ENCODE measurements at regions not wholly inside any gene's neighbourhood (a gene's known extent, or its start where the extent isn't known, plus 50 kb on each side); places are given as distances from the start of the nearest gene placed in this dataset.

GRCh38 chr16:13768471-13768870 is 151.5 kb upstream of the ERCC4 start:
- no peak overlapping the region for H3K27ac ChIP-seq (ENCODE audit: low read length)

GRCh38 chr16:13770436-13770835 is 149.5 kb upstream of the ERCC4 start:
- H3K4me2 ChIP-seq (ENCODE audit: insufficient read depth, low read length) = no peak overlapping the region
- no peak overlapping the region for H3K9ac ChIP-seq (ENCODE audit: low read depth, low read length)
- no peaks in the 10 kb centered on the region for H3K36me3 ChIP-seq (ENCODE audit: insufficient read depth, low read length)
- no peak overlapping the region for H2AFZ ChIP-seq (ENCODE audit: low read depth, low read length)
- DNase-seq = no peak
- H3K27me3 ChIP-seq (ENCODE audit: insufficient read depth, low read length, poor library complexity) = peaks cover 5% of the 10 kb centered on the region
- no peaks in the 10 kb centered on the region for H3K9me3 ChIP-seq (ENCODE audit: insufficient read depth, low read length, severe bottlenecking)
- H3K79me2 ChIP-seq (ENCODE audit: insufficient read depth, low read length) = no peaks in the 10 kb centered on the region
- no peaks in the 10 kb centered on the region for H3K4me1 ChIP-seq (ENCODE audit: insufficient read depth, low read length)
- TF ChIP-seq, protein P1, sequence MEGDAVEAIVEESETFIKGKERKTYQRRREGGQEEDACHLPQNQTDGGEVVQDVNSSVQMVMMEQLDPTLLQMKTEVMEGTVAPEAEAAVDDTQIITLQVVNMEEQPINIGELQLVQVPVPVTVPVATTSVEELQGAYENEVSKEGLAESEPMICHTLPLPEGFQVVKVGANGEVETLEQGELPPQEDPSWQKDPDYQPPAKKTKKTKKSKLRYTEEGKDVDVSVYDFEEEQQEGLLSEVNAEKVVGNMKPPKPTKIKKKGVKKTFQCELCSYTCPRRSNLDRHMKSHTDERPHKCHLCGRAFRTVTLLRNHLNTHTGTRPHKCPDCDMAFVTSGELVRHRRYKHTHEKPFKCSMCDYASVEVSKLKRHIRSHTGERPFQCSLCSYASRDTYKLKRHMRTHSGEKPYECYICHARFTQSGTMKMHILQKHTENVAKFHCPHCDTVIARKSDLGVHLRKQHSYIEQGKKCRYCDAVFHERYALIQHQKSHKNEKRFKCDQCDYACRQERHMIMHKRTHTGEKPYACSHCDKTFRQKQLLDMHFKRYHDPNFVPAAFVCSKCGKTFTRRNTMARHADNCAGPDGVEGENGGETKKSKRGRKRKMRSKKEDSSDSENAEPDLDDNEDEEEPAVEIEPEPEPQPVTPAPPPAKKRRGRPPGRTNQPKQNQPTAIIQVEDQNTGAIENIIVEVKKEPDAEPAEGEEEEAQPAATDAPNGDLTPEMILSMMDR (IDR thresholded peaks at IDR 0.05; ENCODE audit: borderline replicate concordance, extremely low read depth, low read length, poor library complexity, severe bottlenecking) = no peak
- TF ChIP-seq EZH2 (IDR thresholded peaks at IDR 0.05; ENCODE audit: borderline replicate concordance, low read depth, low read length, severe bottlenecking) = no peak
- H3K27ac ChIP-seq (ENCODE audit: low read length) = no peak overlapping the region
- no peak overlapping the region for H3K4me3 ChIP-seq (ENCODE audit: low read depth in 1 of 2, low read length in 2 of 2)
- H4K20me1 ChIP-seq (ENCODE audit: insufficient read depth, low read length) = no peaks in the 10 kb centered on the region
- ATAC-seq (ENCODE audit: insufficient read depth, low read depth) = no peak

More at GRCh38 chr16:13768471-13768870, 151.5 kb upstream of the ERCC4 start:
- Histone ChIP-seq H3K9ac (ENCODE audit: low read depth, low read length) (no peak overlapping the region), H3K36me3 (ENCODE audit: insufficient read depth, low read length) (no peaks in the 10 kb centered on the region), H3K4me1 (ENCODE audit: insufficient read depth, low read length) (no peaks in the 10 kb centered on the region), H3K4me2 (ENCODE audit: insufficient read depth, low read length) (no peak overlapping the region), H3K79me2 (ENCODE audit: insufficient read depth, low read length) (no peaks in the 10 kb centered on the region), H3K9me3 (ENCODE audit: insufficient read depth, low read length, severe bottlenecking) (no peaks in the 10 kb centered on the region), H3K27me3 (ENCODE audit: insufficient read depth, low read length, poor library complexity) (peaks cover 3% of the 10 kb centered on the region), H2AFZ (ENCODE audit: low read depth, low read length) (no peak overlapping the region), H3K4me3 (ENCODE audit: low read depth in 1 of 2, low read length in 2 of 2) (no peak overlapping the region), H4K20me1 (ENCODE audit: insufficient read depth, low read length) (no peaks in the 10 kb centered on the region)
- DNase-seq (no peak), ATAC-seq (ENCODE audit: insufficient read depth, low read depth) (no peak)
- TF ChIP-seq EZH2 (IDR thresholded peaks at IDR 0.05; ENCODE audit: borderline replicate concordance, low read depth, low read length, severe bottlenecking) = no peak
- TF ChIP-seq, protein P1 (IDR thresholded peaks at IDR 0.05; ENCODE audit: borderline replicate concordance, extremely low read depth, low read length, poor library complexity, severe bottlenecking) = no peak

DNA sequence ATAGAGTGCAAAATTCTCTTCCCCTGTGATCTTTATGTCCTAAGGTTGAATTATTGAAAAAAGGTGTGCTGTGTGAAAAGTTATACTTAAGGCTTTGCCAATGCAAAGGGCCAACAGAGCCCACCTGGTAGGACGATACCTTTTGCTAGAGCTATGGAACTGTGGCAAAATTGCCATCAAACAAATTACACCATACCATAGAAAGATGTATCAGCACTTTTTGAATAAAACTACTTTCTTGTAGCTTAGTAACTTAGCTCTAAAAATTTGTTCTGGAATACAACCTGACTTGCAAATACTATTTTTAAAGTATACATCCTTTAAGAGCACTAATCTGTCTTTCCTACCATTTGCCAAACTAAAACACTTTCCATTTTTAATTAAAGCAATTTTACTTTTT is 147.2 kb upstream of the ERCC4 start:
- Histone ChIP-seq H3K9me3 (ENCODE audit: insufficient read depth, low read length, severe bottlenecking) (no peaks in the 10 kb centered on the region), H4K20me1 (ENCODE audit: insufficient read depth, low read length) (no peaks in the 10 kb centered on the region), H3K9ac (ENCODE audit: low read depth, low read length) (no peak overlapping the region), H3K4me2 (ENCODE audit: insufficient read depth, low read length) (no peak overlapping the region), H3K79me2 (ENCODE audit: insufficient read depth, low read length) (no peaks in the 10 kb centered on the region), H3K36me3 (ENCODE audit: insufficient read depth, low read length) (no peaks in the 10 kb centered on the region), H2AFZ (ENCODE audit: low read depth, low read length) (no peak overlapping the region), H3K27ac (ENCODE audit: low read length) (no peak overlapping the region), H3K27me3 (ENCODE audit: insufficient read depth, low read length, poor library complexity) (peaks cover 5% of the 10 kb centered on the region), H3K4me1 (ENCODE audit: insufficient read depth, low read length) (no peaks in the 10 kb centered on the region), H3K4me3 (ENCODE audit: low read depth in 1 of 2, low read length in 2 of 2) (no peak overlapping the region)
- no peak for ATAC-seq (ENCODE audit: insufficient read depth, low read depth)
- no peak for DNase-seq
- TF ChIP-seq, protein P1 (IDR thresholded peaks at IDR 0.05; ENCODE audit: borderline replicate concordance, extremely low read depth, low read length, poor library complexity, severe bottlenecking) = no peak
- no peak for TF ChIP-seq EZH2 (IDR thresholded peaks at IDR 0.05; ENCODE audit: borderline replicate concordance, low read depth, low read length, severe bottlenecking)

DNA sequence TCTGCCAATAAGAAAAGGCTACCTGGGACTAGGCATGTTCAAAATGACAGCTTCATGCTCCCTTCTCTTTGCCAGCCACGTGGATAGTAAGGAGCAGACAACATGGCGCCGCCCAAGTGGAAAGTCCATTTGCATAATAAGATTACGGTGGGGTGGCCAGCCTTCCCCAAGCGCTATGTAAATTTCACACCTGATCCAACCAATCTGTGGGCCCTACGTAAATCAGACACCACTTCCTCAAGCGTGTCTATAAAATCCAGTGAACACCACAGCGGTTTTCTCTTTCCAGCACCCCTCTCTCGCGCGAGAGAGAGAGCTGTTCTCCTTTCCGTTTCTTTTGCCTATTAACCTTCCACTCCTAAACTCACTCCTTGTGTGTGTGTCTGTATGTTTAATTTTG is 140.3 kb upstream of the ERCC4 start:
- Histone ChIP-seq H3K36me3 (ENCODE audit: insufficient read depth, low read length) (no peaks in the 10 kb centered on the region), H4K20me1 (ENCODE audit: insufficient read depth, low read length) (no peaks in the 10 kb centered on the region), H3K27me3 (ENCODE audit: insufficient read depth, low read length, poor library complexity) (no peaks in the 10 kb centered on the region), H2AFZ (ENCODE audit: low read depth, low read length) (no peak overlapping the region), H3K9ac (ENCODE audit: low read depth, low read length) (no peak overlapping the region), H3K79me2 (ENCODE audit: insufficient read depth, low read length) (no peaks in the 10 kb centered on the region), H3K4me2 (ENCODE audit: insufficient read depth, low read length) (no peak overlapping the region), H3K4me1 (ENCODE audit: insufficient read depth, low read length) (no peaks in the 10 kb centered on the region), H3K4me3 (ENCODE audit: low read depth in 1 of 2, low read length in 2 of 2) (no peak overlapping the region), H3K9me3 (ENCODE audit: insufficient read depth, low read length, severe bottlenecking) (no peaks in the 10 kb centered on the region), H3K27ac (ENCODE audit: low read length) (no peak overlapping the region)
- DNase-seq (no peak), ATAC-seq (ENCODE audit: insufficient read depth, low read depth) (no peak)
- TF ChIP-seq, protein P1 (IDR thresholded peaks at IDR 0.05; ENCODE audit: borderline replicate concordance, extremely low read depth, low read length, poor library complexity, severe bottlenecking) = no peak
- TF ChIP-seq EZH2 (IDR thresholded peaks at IDR 0.05; ENCODE audit: borderline replicate concordance, low read depth, low read length, severe bottlenecking) = no peak
